Psoas muscle (tissue), 7 donors: ENCODE measurements at regions not wholly inside any gene's neighbourhood (a gene's known extent, or its start where the extent isn't known, plus 50 kb on each side); places are given as distances from the start of the nearest gene placed in this dataset.

ENCODE experiments used
- ATAC-seq, 4 donors: fragments of 200-7000 bp; cut with Tn5 transposase; one replicate each; pipeline ENCODE4 v1.9.1; 2020; ENCODE audit warnings: moderate library complexity in 3 of 4, mild to moderate bottlenecking in 2 of 4
- DNase-seq, 2 donors: peaks; one replicate each; pipeline ENCODE4 v3.0.0-alpha.2; 2020
- H3K27ac ChIP-seq: fragments of 200-600 bp; one replicate; pipeline ENCODE4 v1.8.0; 2022
- H3K27me3 ChIP-seq, 3 donors: fragments of 200-600 bp in 1 of 3; one replicate each; pipeline versions ENCODE4 v1.6.1 to v1.8.0; 2013 to 2022; ENCODE audit warnings: low read length in 2 of 3, mild to moderate bottlenecking in 2 of 3, moderate library complexity in 1 of 3; ENCODE audit not compliant: insufficient read depth in 3 of 3
- H3K36me3 ChIP-seq, 2 donors: fragments of 200-600 bp in 1 of 2; one replicate each; pipeline versions ENCODE4 v1.6.1 to v1.8.0; 2013 to 2022; ENCODE audit warnings: low read depth in 1 of 2, mild to moderate bottlenecking in 1 of 2, moderate library complexity in 1 of 2; ENCODE audit not compliant: insufficient read depth in 1 of 2
- H3K4me1 ChIP-seq: fragments of 200-600 bp; one replicate; pipeline ENCODE4 v1.8.0; 2022
- H3K4me3 ChIP-seq: fragments of 200-600 bp; one replicate; pipeline ENCODE4 v1.8.0; 2022; ENCODE audit warnings: mild to moderate bottlenecking
- H3K9me3 ChIP-seq: fragments of 200-600 bp; one replicate; pipeline ENCODE4 v1.8.0; 2022
- WGBS, 3 donors: extraction: QIAGEN DNeasy Blood & Tissue Kit; methylation state at CpG; one replicate each; pipeline versions ENCODE4 v1.1.6 to v1.1.7; 2013; 5-methylcytosine and 5-hydroxymethylcytosine counted together
- intact Hi-C, 2 donors: fragments of 100-400 bp; cut with DNase I; formaldehyde crosslinking; loops; one replicate each; pipeline versions ENCODE4 v1.11.0 to v1.14.2; 2022
- TF ChIP-seq, protein P1 (sequence below): fragments of 200-600 bp; IDR thresholded peaks from one replicate; pipeline ENCODE4 v1.8.0; 2022; ENCODE audit warnings: antibody characterized with exemption
- donor health status: healthy with polysubstance abuse.
- donor health status: DM: no; HTN: no; CAD: no; lungs with moderate emphysema.
- donor health status: Bipolar disorder and iron deficiency.
- donor health status: healthy.
- donor health status: DM: yes; HTN: yes; CAD: no.
- donor health status: DM: no; HTN: no; CAD: no.
- donor health status: DM: yes; HTN: yes; CAD: no.

DNA sequence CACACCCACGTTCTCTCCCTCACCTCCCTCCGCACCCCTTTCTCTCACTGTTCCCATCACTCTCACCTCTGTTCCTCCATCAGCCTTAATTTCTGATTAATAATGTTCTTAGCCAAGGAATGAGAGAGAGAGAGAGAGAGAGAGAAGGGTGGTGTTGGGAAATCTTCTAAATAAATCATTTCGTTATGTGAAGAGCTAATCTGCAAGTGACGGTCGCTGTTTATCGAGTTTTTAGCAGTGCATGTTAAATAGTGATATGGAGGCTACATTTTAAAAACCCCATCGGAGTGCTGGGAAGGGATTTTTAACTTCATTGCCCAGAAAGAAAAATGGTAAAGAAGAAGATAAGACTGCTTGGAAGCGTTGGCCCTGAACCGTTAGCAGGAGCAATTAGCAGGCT lies 203.3 kb upstream of the LHX5 start:
- DNase-seq (no peak), ATAC-seq (no peak)
- 50 to 57% (median 56%) methylated on average over 9 of the region's 9 CpGs for WGBS, 3 donors
- H3K4me3 ChIP-seq = no peak overlapping the region
- H3K9me3 ChIP-seq = no peaks in the 10 kb centered on the region
- H3K27me3 ChIP-seq = peaks cover 3 to 32% (median 13%) of the 10 kb centered on the region in 3 donors
- no peaks in the 10 kb centered on the region for H3K36me3 ChIP-seq
- TF ChIP-seq, protein P1, sequence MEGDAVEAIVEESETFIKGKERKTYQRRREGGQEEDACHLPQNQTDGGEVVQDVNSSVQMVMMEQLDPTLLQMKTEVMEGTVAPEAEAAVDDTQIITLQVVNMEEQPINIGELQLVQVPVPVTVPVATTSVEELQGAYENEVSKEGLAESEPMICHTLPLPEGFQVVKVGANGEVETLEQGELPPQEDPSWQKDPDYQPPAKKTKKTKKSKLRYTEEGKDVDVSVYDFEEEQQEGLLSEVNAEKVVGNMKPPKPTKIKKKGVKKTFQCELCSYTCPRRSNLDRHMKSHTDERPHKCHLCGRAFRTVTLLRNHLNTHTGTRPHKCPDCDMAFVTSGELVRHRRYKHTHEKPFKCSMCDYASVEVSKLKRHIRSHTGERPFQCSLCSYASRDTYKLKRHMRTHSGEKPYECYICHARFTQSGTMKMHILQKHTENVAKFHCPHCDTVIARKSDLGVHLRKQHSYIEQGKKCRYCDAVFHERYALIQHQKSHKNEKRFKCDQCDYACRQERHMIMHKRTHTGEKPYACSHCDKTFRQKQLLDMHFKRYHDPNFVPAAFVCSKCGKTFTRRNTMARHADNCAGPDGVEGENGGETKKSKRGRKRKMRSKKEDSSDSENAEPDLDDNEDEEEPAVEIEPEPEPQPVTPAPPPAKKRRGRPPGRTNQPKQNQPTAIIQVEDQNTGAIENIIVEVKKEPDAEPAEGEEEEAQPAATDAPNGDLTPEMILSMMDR = no peak
- no peak overlapping the region for H3K27ac ChIP-seq
- intact Hi-C loops = no loop called here
- H3K4me1 ChIP-seq = no peaks in the 10 kb centered on the region

DNA sequence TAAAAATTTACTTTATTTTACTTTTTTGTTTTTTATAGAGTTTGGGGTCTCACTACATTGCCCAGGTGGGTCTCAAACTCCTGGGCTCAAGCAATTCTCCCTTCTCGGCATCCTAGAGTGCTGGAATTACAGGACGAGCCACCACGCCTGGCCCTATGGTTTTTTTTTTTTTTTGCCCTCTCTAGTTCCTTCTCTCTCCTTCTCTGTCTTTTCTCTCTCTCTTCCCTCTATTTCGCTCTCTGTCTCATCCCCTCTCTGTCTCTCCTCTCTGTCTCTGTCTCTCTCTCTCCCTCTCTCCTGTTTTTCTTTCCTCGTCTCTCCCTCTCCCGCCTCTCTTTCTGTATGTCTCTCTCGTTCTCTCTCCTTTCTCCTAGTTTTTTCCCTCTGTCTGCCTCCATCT lies 202.6 kb upstream of the LHX5 start:
- no peak for DNase-seq
- H3K4me3 ChIP-seq = no peak overlapping the region
- TF ChIP-seq, protein P1 = no peak
- WGBS, 3 donors = 65 to 68% (median 65%) methylated on average over 7 of the region's 7 CpGs
- no peaks in the 10 kb centered on the region for H3K9me3 ChIP-seq
- H3K27ac ChIP-seq = no peak overlapping the region
- intact Hi-C loops = no loop called here
- no peaks in the 10 kb centered on the region for H3K36me3 ChIP-seq
- H3K4me1 ChIP-seq = no peaks in the 10 kb centered on the region
- no peak for ATAC-seq
- peaks cover 3 to 38% (median 13%) of the 10 kb centered on the region in 3 donors for H3K27me3 ChIP-seq

DNA sequence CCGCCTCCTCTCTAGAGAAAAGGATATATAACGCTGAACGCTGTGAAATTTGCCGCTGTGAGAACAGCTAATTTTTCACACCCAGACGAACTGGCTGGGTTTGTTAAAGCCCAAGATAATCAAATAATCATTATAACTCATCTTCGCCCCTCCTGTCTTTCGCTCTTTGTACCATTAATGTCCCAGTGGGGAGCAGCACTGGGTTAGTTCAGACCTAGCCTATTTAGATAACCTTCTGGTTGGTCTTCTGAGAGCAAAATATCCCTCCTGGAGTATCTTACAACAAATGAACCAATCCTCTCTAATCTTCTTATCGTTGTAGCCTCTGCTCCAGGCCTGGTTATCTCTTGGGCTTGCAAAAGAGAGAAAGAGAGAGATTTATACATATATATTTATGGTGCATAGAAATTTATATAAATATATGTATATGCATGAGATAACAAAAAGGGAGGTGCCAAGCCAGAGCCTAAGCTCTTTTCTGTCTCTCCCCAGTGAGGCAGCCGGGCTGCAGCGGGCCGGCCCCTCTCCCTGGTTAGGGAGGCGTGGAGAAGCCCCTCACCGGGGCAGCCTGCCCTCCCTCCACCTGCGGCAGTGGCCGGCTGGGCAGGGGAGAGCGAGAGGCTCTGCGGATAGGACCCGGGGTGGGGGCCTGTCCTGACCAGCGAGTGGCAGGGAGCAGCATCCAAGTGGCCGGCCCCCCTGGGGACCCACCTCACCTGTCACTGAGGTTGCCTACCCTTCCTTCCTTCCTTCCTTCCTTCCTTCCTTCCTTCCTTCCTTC lies 202.0 kb upstream of the LHX5 start:
- DNase-seq = no peak
- WGBS, 3 donors = 58 to 60% (median 59%) methylated on average over 20 of the region's 20 CpGs
- intact Hi-C loops = no loop called here
- no peak for ATAC-seq
- TF ChIP-seq, protein P1 = no peak
- Histone ChIP-seq H3K36me3 (no peaks in the 10 kb centered on the region), H3K9me3 (no peaks in the 10 kb centered on the region), H3K4me3 (no peak overlapping the region), H3K27me3 (peaks cover 3 to 44% (median 13%) of the 10 kb centered on the region in 3 donors), H3K4me1 (no peaks in the 10 kb centered on the region), H3K27ac (no peak overlapping the region)

DNA sequence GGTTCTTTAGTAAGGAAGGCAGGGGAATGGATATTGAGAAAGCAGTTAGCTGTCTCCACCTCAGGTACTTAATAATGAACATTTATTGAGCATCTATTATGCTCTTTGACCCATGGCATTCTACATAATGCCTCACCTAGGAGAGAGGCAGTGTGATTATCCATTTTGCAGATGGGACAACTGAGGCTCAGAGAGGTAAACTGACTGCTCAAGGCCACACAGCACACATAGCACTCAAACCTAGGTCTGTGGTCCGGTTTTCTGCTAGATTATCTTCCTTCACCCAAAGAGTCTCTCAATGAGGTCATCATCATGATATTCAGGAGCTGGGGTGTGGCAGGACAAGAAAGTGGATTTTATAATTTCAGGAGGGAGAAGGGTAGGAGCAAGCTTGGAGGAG lies 199.1 kb upstream of the LHX5 start:
- H3K36me3 ChIP-seq = no peaks in the 10 kb centered on the region
- no peak overlapping the region for H3K27ac ChIP-seq
- DNase-seq = no peak
- 76 to 79% (median 77%) methylated on average over 1 of the region's 1 CpG for WGBS, 3 donors
- no peak overlapping the region for H3K4me3 ChIP-seq
- no peaks in the 10 kb centered on the region for H3K4me1 ChIP-seq
- H3K9me3 ChIP-seq = no peaks in the 10 kb centered on the region
- intact Hi-C loops = no loop called here
- ATAC-seq = no peak
- TF ChIP-seq, protein P1 = no peak
- peaks cover 8 to 59% (median 16%) of the 10 kb centered on the region in 3 donors for H3K27me3 ChIP-seq
